PC-3 (cell line): ENCODE measurements at regions not wholly inside any gene's neighbourhood (a gene's known extent, or its start where the extent isn't known, plus 50 kb on each side); places are given as distances from the start of the nearest gene placed in this dataset.

ENCODE experiments used
- EZH2 ChIP-seq: fragments of 300-600 bp; sonication (generic); IDR thresholded peaks from one replicate; pipeline ENCODE4 v1.6.1; 2017; ENCODE audit warnings: antibody characterized with exemption, mild to moderate bottlenecking, low read length; ENCODE audit not compliant: unreplicated experiment
- TF ChIP-seq, protein P1 (sequence below): fragments of 300-600 bp; sonication (generic); conservative IDR thresholded peaks from 2 replicates; pipeline ENCODE4 v1.5.1; 2017; ENCODE audit warnings: antibody characterized with exemption, low read depth, mild to moderate bottlenecking, low read length

DNA sequence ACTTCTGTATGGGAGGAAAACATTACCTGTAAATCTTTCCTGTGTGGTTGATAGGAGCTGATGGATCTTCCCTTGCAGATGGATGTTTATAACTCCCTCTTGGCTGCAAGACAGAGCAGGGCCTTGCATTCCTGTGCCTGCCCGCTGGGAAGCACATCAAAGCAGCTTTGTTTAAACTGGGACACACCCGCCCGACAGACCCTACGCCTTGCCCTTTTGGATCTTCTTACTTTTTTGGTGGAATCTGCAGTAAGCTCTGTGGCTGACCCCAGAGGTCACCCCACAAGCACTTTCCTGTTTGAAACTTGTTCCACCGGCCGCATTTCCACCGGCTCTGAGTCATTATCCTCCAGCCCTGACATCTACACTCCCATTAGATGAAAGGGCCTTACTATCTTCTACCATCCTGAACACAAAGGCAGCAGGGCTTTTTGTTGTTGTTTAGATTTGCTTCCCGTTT lies 244.1 kb upstream of the STT3B start:
- TF ChIP-seq, protein P1, sequence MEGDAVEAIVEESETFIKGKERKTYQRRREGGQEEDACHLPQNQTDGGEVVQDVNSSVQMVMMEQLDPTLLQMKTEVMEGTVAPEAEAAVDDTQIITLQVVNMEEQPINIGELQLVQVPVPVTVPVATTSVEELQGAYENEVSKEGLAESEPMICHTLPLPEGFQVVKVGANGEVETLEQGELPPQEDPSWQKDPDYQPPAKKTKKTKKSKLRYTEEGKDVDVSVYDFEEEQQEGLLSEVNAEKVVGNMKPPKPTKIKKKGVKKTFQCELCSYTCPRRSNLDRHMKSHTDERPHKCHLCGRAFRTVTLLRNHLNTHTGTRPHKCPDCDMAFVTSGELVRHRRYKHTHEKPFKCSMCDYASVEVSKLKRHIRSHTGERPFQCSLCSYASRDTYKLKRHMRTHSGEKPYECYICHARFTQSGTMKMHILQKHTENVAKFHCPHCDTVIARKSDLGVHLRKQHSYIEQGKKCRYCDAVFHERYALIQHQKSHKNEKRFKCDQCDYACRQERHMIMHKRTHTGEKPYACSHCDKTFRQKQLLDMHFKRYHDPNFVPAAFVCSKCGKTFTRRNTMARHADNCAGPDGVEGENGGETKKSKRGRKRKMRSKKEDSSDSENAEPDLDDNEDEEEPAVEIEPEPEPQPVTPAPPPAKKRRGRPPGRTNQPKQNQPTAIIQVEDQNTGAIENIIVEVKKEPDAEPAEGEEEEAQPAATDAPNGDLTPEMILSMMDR, result no peak
- no peak for TF ChIP-seq EZH2
